Astrocyte (in vitro differentiated cells and primary cell): ENCODE measurements at regions not wholly inside any gene's neighbourhood (a gene's known extent, or its start where the extent isn't known, plus 50 kb on each side); places are given as distances from the start of the nearest gene placed in this dataset.

Experiments used
- DNase-seq: peaks from one replicate; pipeline ENCODE4 v3.0.0-alpha.2; 2010; ENCODE audit warnings: low read depth
- FAIRE-seq: peaks from 2 replicates; lab custom pipeline; 2011; peaks lifted over from hg19 to GRCh38; lab: Jason Lieb, UNC
- H2AFZ ChIP-seq: 2 replicates; pipeline ENCODE4 v1.6.0; 2012; ENCODE audit warnings: low read depth, low read length, inconsistent platforms
- H3K27ac ChIP-seq: 2 replicates; pipeline ENCODE4 v1.5.1; 2011; ENCODE audit warnings: low read depth, low read length, inconsistent platforms
- H3K27me3 ChIP-seq: 2 replicates; pipeline ENCODE4 v1.6.0; 2011; ENCODE audit warnings: low read length, inconsistent platforms; ENCODE audit not compliant: insufficient read depth
- H3K36me3 ChIP-seq: 2 replicates; pipeline ENCODE4 v1.5.1; 2011; ENCODE audit warnings: low read length, inconsistent platforms; ENCODE audit not compliant: insufficient read depth
- H3K4me1 ChIP-seq: 2 replicates; pipeline ENCODE4 v1.5.1; 2011; ENCODE audit warnings: low read length, inconsistent platforms; ENCODE audit not compliant: insufficient read depth
- H3K4me2 ChIP-seq: 2 replicates; pipeline ENCODE4 v1.6.0; 2012; ENCODE audit warnings: low read length, inconsistent platforms
- H3K4me3 ChIP-seq: 2 replicates; pipeline ENCODE4 v1.5.1; 2011; ENCODE audit warnings: low read depth, mild to moderate bottlenecking, low read length, inconsistent platforms; ENCODE audit not compliant: insufficient read depth
- H3K79me2 ChIP-seq: 2 replicates; pipeline ENCODE4 v1.6.0; 2012; ENCODE audit warnings: mild to moderate bottlenecking, low read length, inconsistent platforms; ENCODE audit not compliant: insufficient read depth
- H3K9ac ChIP-seq: 2 replicates; pipeline ENCODE4 v1.6.0; 2012; ENCODE audit warnings: mild to moderate bottlenecking, low read length, inconsistent platforms
- H3K9me3 ChIP-seq: 2 replicates; pipeline ENCODE4 v1.5.1; 2012; ENCODE audit warnings: low read depth, mild to moderate bottlenecking, low read length, inconsistent platforms; ENCODE audit not compliant: insufficient read depth
- H4K20me1 ChIP-seq: 2 replicates; pipeline ENCODE4 v1.6.0; 2012; ENCODE audit warnings: low read length, inconsistent platforms; ENCODE audit not compliant: insufficient read depth
- H3K27ac Mint-ChIP-seq: one replicate; pipeline ENCODE4 v1.8.0; 2021; ENCODE audit warnings: mild to moderate bottlenecking, mixed read lengths; ENCODE audit not compliant: unreplicated experiment
- H3K27me3 Mint-ChIP-seq: one replicate; pipeline ENCODE4 v1.8.0; 2021; ENCODE audit warnings: low read depth, mixed read lengths; ENCODE audit not compliant: unreplicated experiment
- H3K36me3 Mint-ChIP-seq: one replicate; pipeline ENCODE4 v1.8.0; 2021; ENCODE audit warnings: low read depth, mixed read lengths; ENCODE audit not compliant: unreplicated experiment
- H3K4me1 Mint-ChIP-seq: one replicate; pipeline ENCODE4 v1.8.0; 2021; ENCODE audit warnings: low read depth, mixed read lengths; ENCODE audit not compliant: unreplicated experiment
- H3K4me3 Mint-ChIP-seq: one replicate; pipeline ENCODE4 v1.8.0; 2021; ENCODE audit warnings: mild to moderate bottlenecking, moderate library complexity, mixed read lengths; ENCODE audit not compliant: unreplicated experiment
- H3K9me3 Mint-ChIP-seq: one replicate; pipeline ENCODE4 v1.8.0; 2021; ENCODE audit warnings: mild to moderate bottlenecking, mixed read lengths; ENCODE audit not compliant: unreplicated experiment
- EZH2 ChIP-seq: IDR thresholded peaks from 2 replicates; pipeline ENCODE4 v1.6.1; 2012; ENCODE audit warnings: mild to moderate bottlenecking, low read length, inconsistent platforms; ENCODE audit not compliant: insufficient read depth
- TF ChIP-seq, protein P1 (sequence below): IDR thresholded peaks from 2 replicates; pipeline ENCODE4 v1.5.1; 2011; ENCODE audit warnings: low read depth, mild to moderate bottlenecking, inconsistent platforms, low read length, moderate library complexity; ENCODE audit not compliant: insufficient read depth

DNA sequence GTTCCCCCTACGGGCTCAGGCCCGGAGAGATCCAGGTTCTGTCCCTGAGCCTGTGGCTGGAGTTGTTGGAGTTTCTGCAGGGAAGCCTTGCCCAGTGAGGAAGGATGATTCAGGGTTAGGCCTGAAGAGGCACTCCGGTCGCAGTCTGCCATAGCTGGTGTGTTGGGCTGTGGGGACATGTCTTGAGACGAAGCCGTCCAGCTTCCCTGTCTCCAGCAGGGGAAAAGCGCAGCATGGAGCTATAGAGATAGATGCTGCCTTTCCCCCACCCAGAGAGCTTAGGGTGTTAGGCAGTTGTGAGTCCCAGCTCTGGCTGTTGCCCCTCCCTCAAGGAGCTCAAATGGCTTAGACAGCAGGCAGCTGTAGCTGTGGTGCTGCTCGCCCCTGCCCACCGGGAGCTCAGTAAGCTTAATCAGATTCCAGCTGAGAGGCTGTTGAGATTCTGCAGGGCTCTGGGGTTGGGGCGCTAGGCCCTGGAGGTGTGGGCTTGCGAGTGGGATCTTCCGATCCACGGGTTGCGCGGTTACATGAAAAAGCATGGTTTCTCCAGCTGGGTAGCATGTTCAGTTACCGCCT is 103.9 kb downstream of the PMAIP1 start:
- Histone ChIP-seq H3K9ac (no peak overlapping the region), H3K27me3 (no peaks in the 10 kb centered on the region), H3K4me3 (no peak overlapping the region), H3K36me3 (no peaks in the 10 kb centered on the region), H3K4me1 (no peaks in the 10 kb centered on the region), H3K27ac (no peak overlapping the region), H3K9me3 (no peaks in the 10 kb centered on the region), H3K4me2 (no peak overlapping the region), H2AFZ (no peak overlapping the region), H4K20me1 (no peaks in the 10 kb centered on the region), H3K79me2 (no peaks in the 10 kb centered on the region)
- H3K4me1 Mint-ChIP-seq: no peaks in the 10 kb centered on the region
- H3K27ac Mint-ChIP-seq: no peak overlapping the region
- H3K9me3 Mint-ChIP-seq: peaks cover 8% of the 10 kb centered on the region
- no peak for TF ChIP-seq EZH2
- TF ChIP-seq, protein P1, sequence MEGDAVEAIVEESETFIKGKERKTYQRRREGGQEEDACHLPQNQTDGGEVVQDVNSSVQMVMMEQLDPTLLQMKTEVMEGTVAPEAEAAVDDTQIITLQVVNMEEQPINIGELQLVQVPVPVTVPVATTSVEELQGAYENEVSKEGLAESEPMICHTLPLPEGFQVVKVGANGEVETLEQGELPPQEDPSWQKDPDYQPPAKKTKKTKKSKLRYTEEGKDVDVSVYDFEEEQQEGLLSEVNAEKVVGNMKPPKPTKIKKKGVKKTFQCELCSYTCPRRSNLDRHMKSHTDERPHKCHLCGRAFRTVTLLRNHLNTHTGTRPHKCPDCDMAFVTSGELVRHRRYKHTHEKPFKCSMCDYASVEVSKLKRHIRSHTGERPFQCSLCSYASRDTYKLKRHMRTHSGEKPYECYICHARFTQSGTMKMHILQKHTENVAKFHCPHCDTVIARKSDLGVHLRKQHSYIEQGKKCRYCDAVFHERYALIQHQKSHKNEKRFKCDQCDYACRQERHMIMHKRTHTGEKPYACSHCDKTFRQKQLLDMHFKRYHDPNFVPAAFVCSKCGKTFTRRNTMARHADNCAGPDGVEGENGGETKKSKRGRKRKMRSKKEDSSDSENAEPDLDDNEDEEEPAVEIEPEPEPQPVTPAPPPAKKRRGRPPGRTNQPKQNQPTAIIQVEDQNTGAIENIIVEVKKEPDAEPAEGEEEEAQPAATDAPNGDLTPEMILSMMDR: no peak
- FAIRE-seq (no peak), DNase-seq (no peak)
- H3K4me3 Mint-ChIP-seq: no peak overlapping the region
- peaks cover 3% of the 10 kb centered on the region for H3K36me3 Mint-ChIP-seq
- peaks cover 5% of the 10 kb centered on the region for H3K27me3 Mint-ChIP-seq

DNA sequence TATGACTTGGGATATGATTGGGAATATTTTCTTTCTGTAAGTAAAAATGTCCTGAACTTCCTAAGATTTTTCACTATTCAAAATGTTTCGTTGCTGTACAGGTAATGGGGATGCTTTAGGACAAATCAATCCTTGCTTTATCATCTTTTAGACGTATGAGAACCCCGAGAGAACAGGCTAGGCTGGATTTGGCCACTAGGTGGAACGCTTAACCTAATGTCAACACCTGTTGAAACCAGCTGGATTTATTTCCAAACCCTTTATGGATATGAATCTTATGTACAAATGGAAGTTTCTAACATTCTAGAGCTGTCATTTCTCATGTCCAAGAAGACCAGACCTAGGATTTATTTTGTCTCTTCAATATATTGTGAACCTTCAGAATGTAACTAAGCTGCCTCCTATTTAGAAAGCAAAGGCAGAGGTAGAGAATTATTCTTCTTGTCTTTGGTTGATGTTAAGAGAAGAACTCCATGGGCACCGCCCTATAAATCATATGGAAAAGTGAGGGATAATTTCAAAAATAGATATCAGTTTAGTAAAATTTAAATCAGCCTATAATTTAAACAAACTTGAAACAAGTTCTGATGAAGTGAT is 96.7 kb downstream of the PMAIP1 start:
- TF ChIP-seq, protein P1: peak; percentile 91
- TF ChIP-seq EZH2: no peak
- Mint-ChIP-seq H3K36me3 (peaks cover 2% of the 10 kb centered on the region), H3K27ac (no peak overlapping the region), H3K4me3 (no peak overlapping the region), H3K4me1 (no peaks in the 10 kb centered on the region), H3K27me3 (peaks cover 9% of the 10 kb centered on the region), H3K9me3 (peaks cover 6% of the 10 kb centered on the region)
- DNase-seq (peak; percentile 20), FAIRE-seq (peak; percentile 76)
- H3K36me3 ChIP-seq: no peaks in the 10 kb centered on the region
- no peak overlapping the region for H2AFZ ChIP-seq
- no peak overlapping the region for H3K4me2 ChIP-seq
- H3K9me3 ChIP-seq: no peaks in the 10 kb centered on the region
- H3K79me2 ChIP-seq: no peaks in the 10 kb centered on the region
- H3K9ac ChIP-seq: no peak overlapping the region
- peaks cover 9% of the 10 kb centered on the region for H3K27me3 ChIP-seq
- H3K27ac ChIP-seq: no peak overlapping the region
- H4K20me1 ChIP-seq: no peaks in the 10 kb centered on the region
- H3K4me1 ChIP-seq: no peaks in the 10 kb centered on the region
- no peak overlapping the region for H3K4me3 ChIP-seq

DNA sequence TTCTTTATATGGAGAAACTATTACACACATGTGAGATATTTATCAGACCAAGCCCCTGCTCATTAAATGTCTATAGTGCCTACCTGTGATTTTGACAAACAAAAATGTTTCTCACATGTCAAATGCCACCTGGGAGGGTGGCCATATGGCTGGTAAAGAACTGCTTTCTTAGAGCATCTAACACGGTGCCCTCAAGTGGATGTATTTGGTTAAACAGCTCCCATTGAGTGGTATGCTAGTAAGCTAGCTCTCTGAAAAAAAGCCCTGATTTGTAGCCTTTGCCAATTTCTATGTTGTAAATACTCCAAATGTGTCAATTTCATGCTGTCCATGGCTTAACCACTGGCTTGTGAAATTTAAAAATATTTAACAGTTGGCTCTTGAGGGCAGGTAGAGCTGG is 94.6 kb downstream of the PMAIP1 start:
- Mint-ChIP-seq H3K27me3 (peaks cover 8% of the 10 kb centered on the region), H3K4me1 (no peaks in the 10 kb centered on the region), H3K4me3 (no peak overlapping the region), H3K36me3 (no peaks in the 10 kb centered on the region), H3K9me3 (no peaks in the 10 kb centered on the region), H3K27ac (no peak overlapping the region)
- Histone ChIP-seq H3K27ac (no peak overlapping the region), H3K79me2 (no peaks in the 10 kb centered on the region), H3K27me3 (peaks cover 9% of the 10 kb centered on the region), H3K36me3 (no peaks in the 10 kb centered on the region), H3K4me3 (no peak overlapping the region), H4K20me1 (no peaks in the 10 kb centered on the region), H3K9me3 (no peaks in the 10 kb centered on the region), H3K4me1 (no peaks in the 10 kb centered on the region), H2AFZ (no peak overlapping the region), H3K9ac (no peak overlapping the region), H3K4me2 (no peak overlapping the region)
- no peak for DNase-seq
- FAIRE-seq: no peak
- TF ChIP-seq, protein P1: no peak
- TF ChIP-seq EZH2: no peak
